Vagina (tissue), 2 donors: ENCODE measurements at regions not wholly inside any gene's neighbourhood (a gene's known extent, or its start where the extent isn't known, plus 50 kb on each side); places are given as distances from the start of the nearest gene placed in this dataset. TPM values are rescaled to one million over a fixed set of nuclear protein-coding genes. Genes with fewer than 3 reads are reported as not detected.
A peak's percentile ranks its signal among the peaks of the same experiment; 100 is the strongest.
"Not testable (repeated sequence)": the region's sequence is repeated elsewhere in the genome, so short reads cannot be mapped to it uniquely, and the experiment has no call there.

ENCODE experiments used
- DNase-seq, 2 donors: peaks; one replicate each; pipeline ENCODE4 v3.0.0-alpha.2; 2017; ENCODE audit errors: extremely low spot score in 2 of 2
- H3K27ac ChIP-seq: fragments of 200-600 bp; sonication (generic); one replicate; pipeline ENCODE4 v1.5.1; 2019
- H3K27me3 ChIP-seq: fragments of 200-600 bp; sonication (generic); one replicate; pipeline ENCODE4 v1.5.1; 2019
- H3K36me3 ChIP-seq, 2 donors: fragments of 200-600 bp; sonication (generic); one replicate each; pipeline ENCODE4 v1.5.1; 2017 to 2019
- H3K4me1 ChIP-seq: fragments of 200-600 bp; sonication (generic); one replicate; pipeline ENCODE4 v1.5.1; 2019
- H3K4me3 ChIP-seq, 2 donors: fragments of 200-600 bp; sonication (generic); 1 replicate in 1 of 2; 2 replicates in 1 of 2; pipeline ENCODE4 v1.5.1; 2016 to 2019
- H3K9me3 ChIP-seq: fragments of 200-600 bp; sonication (generic); one replicate; pipeline ENCODE4 v1.5.1; 2019
- CTCF ChIP-seq, 3 experiments: fragments of 450-650 bp in 2 of 3; fragments of 200-600 bp in 1 of 3; sonication (generic) in 1 of 3; IDR thresholded peaks; one replicate each; pipeline ENCODE4 v1.5.1; 2017 to 2019; ENCODE audit warnings: antibody characterized with exemption in 3 of 3, mild to moderate bottlenecking in 2 of 3, moderate library complexity in 2 of 3
- POLR2A ChIP-seq, 2 donors: fragments of 450-650 bp; IDR thresholded peaks; one replicate each; pipeline ENCODE4 v1.6.1; 2017; ENCODE audit warnings: antibody characterized with exemption in 2 of 2, mild to moderate bottlenecking in 2 of 2, moderate library complexity in 2 of 2
- POLR2AphosphoS5 ChIP-seq, 2 donors: sonication (generic); formaldehyde crosslinking; IDR thresholded peaks; one replicate each; pipeline ENCODE4 v1.9.0; 2017; ENCODE audit warnings: antibody characterized with exemption in 2 of 2, mild to moderate bottlenecking in 2 of 2, low read depth in 1 of 2; ENCODE audit not compliant: insufficient read depth in 1 of 2
- intact Hi-C: fragments of 100-400 bp; cut with DNase I; formaldehyde crosslinking; loops from one replicate; pipeline ENCODE4 v1.15.1; 2023
- small RNA-seq: library from RNA; depleted of rRNA; stranded (forward); fragments of <200 nt; gene quantifications from one replicate; pipeline ENCODE3, GENCODE V24; 2016

- H3K36me3 ChIP-seq: no peaks in the 10 kb centered on the region
- intact Hi-C loops: no loop called here
- DNase-seq: no peak
- no peaks in the 10 kb centered on the region for H3K27me3 ChIP-seq
- H3K9me3 ChIP-seq: no peaks in the 10 kb centered on the region
- TF ChIP-seq POLR2AphosphoS5 (IDR thresholded peaks at IDR 0.05; ENCODE audit: insufficient read depth in 1 of 2, low read depth in 1 of 2): no peak
- TF ChIP-seq CTCF (IDR thresholded peaks at IDR 0.05): no peak
- no peak for TF ChIP-seq POLR2A (IDR thresholded peaks at IDR 0.05)
- H3K4me1 ChIP-seq: no peaks in the 10 kb centered on the region
- H3K27ac ChIP-seq: no peak overlapping the region
- H3K4me3 ChIP-seq: no peak overlapping the region
Observed at GRCh38 chr17:30580916-30581315, 103.7 kb downstream of the GOSR1 start.

DNA sequence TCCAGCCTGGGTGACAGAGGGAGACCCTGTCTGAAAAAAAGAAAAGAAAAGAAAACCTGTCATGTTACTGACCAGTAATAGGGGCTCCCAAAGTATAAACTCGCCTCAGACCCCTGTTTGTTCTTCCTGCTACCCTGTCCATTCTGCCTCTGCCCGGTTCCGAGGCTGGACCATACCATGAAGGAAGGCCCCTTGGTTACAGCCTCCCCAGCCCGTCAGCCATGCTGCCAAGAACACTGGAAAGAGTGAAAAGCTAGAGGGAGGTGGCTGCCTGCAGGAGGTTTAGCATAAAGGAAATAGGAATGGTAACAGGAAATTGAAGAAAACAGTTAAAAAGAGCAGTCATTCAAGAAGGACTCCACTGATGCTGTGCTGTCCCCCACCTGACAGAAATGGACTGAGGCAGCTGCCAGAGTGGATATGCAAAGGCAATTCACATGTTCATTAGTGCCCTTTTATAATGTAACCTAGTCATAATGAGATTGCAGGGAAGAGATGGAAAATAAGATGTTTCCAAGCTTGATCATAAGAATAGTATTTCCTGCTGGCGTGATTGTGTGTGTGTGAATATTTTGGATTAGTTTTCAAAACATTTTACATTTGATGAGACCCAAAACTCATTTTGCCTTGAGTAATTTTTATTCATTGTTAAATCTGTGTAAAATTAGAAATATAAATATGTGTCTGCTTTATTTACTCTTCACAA lies 102.6 kb downstream of the GOSR1 start:
- peak in 1 of 2 donors; percentile 18 for DNase-seq
- intact Hi-C loops: no loop called here
- Histone ChIP-seq H3K27ac (no peak overlapping the region), H3K4me1 (no peaks in the 10 kb centered on the region), H3K36me3 (no peaks in the 10 kb centered on the region), H3K27me3 (no peaks in the 10 kb centered on the region), H3K4me3 (no peak overlapping the region), H3K9me3 (no peaks in the 10 kb centered on the region)
- TF ChIP-seq POLR2A (IDR thresholded peaks at IDR 0.05) (no peak), POLR2AphosphoS5 (IDR thresholded peaks at IDR 0.05; ENCODE audit: insufficient read depth in 1 of 2, low read depth in 1 of 2) (no peak), CTCF (IDR thresholded peaks at IDR 0.05) (no peak)

DNA sequence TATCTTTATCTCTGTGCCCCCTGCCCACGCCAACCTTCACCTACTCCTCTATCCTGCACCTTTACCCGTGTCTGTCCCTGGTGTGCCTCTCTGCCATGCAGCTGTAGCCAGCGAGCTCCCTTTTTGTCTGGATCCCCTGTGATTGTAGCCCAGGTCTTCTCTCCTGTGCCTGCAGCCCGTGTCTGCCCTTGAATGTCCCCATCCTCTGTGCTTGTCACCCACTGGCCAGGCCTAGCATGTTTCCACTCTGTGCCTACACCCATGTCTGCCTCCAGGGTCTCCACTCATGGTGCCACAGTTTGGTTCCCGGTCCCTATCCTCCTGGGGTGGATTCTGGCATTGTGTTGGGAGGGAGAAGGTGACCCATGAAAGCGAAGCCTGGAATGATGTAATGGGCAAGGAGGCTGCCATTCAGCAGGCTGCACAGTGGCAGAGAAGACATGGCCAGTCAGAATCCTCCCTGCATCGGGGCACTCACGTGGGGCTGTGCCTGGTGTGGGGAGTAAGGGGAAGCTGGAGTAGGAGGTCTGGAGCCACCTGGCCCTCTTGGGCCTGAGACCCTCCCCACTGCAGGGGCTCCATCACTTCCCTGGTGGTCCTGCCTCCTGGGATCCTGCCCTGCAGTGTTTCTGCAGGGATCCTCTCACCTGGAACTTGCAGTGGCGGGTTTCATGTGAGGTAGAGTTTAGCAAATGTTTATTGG lies 101.0 kb downstream of the GOSR1 start:
- peak in 1 of 2 donors; percentile 34 for DNase-seq
- intact Hi-C loops, H3K4me1 ChIP-seq, H3K36me3 ChIP-seq, H3K9me3 ChIP-seq, H3K4me3 ChIP-seq, H3K27ac ChIP-seq, H3K27me3 ChIP-seq: not testable (repeated sequence)

Small RNAs in the stretch of these regions (small RNA-seq; reads per million reads assigned to genes)
- not detected for gene AC005562.1
- gene AC127024.7: not detected
- gene RN7SL316P: not detected
